H9 (cell line): ENCODE measurements at regions not wholly inside any gene's neighbourhood (a gene's known extent, or its start where the extent isn't known, plus 50 kb on each side); places are given as distances from the start of the nearest gene placed in this dataset.

Experiments used
- DNase-seq: peaks from one replicate; pipeline ENCODE4 v3.0.0-alpha.2; 2017
- H2AFZ ChIP-seq: one replicate; pipeline ENCODE4 v1.6.1; 2013; ENCODE audit warnings: mild to moderate bottlenecking, low read length, control low read depth, moderate library complexity
- H2AK5ac ChIP-seq: 2 replicates; pipeline ENCODE4 v1.6.1; 2013; ENCODE audit warnings: low read length, control low read depth, mixed read lengths; ENCODE audit not compliant: insufficient read length
- H2BK120ac ChIP-seq: one replicate; pipeline ENCODE4 v1.6.1; 2013; ENCODE audit warnings: low read depth, mild to moderate bottlenecking, low read length, control low read depth, inconsistent platforms; ENCODE audit not compliant: poor library complexity, severe bottlenecking
- H2BK12ac ChIP-seq: 2 replicates; pipeline ENCODE4 v1.6.1; 2013; ENCODE audit warnings: low read length, control low read depth, mixed read lengths, low read depth; ENCODE audit not compliant: insufficient read length
- H2BK15ac ChIP-seq: 2 replicates; pipeline ENCODE4 v1.6.1; 2013; ENCODE audit warnings: low read depth, low read length, control low read depth
- H2BK20ac ChIP-seq: one replicate; pipeline ENCODE4 v1.6.1; 2013; ENCODE audit warnings: low read depth, mild to moderate bottlenecking, low read length, control low read depth, inconsistent platforms; ENCODE audit not compliant: poor library complexity, severe bottlenecking
- H2BK5ac ChIP-seq: 2 replicates; pipeline ENCODE4 v1.6.1; 2013; ENCODE audit warnings: low read length, control low read depth, mixed read lengths; ENCODE audit not compliant: insufficient read length
- H3K14ac ChIP-seq: 2 replicates; pipeline ENCODE4 v1.6.1; 2013; ENCODE audit warnings: low read length, control low read depth; ENCODE audit not compliant: insufficient read depth
- H3K18ac ChIP-seq: 2 replicates; pipeline ENCODE4 v1.6.1; 2013; ENCODE audit warnings: low read depth, mild to moderate bottlenecking, mixed read lengths, low read length, control low read depth; ENCODE audit not compliant: insufficient read length
- H3K23ac ChIP-seq: 2 replicates; pipeline ENCODE4 v1.6.1; 2013; ENCODE audit warnings: low read length, control low read depth, mixed read lengths, low read depth; ENCODE audit not compliant: insufficient read length
- H3K23me2 ChIP-seq: 2 replicates; pipeline ENCODE4 v1.6.1; 2013; ENCODE audit warnings: low read depth, mild to moderate bottlenecking, mixed read lengths, low read length, control low read depth; ENCODE audit not compliant: insufficient read length, poor library complexity, severe bottlenecking
- H3K27ac ChIP-seq: 2 replicates; pipeline ENCODE4 v1.5.1; 2013; ENCODE audit warnings: low read length, control low read depth, mixed read lengths, low read depth; ENCODE audit not compliant: insufficient read length
- H3K27me3 ChIP-seq: 2 replicates; pipeline ENCODE4 v1.6.1; 2013; ENCODE audit warnings: low read length, control low read depth, inconsistent platforms; ENCODE audit not compliant: insufficient read depth
- H3K4ac ChIP-seq: 2 replicates; pipeline ENCODE4 v1.6.1; 2013; ENCODE audit warnings: low read depth, mild to moderate bottlenecking, control low read depth, inconsistent platforms, low read length, moderate library complexity
- H3K4me1 ChIP-seq: 2 replicates; pipeline ENCODE4 v1.6.1; 2013; ENCODE audit warnings: low read length, control low read depth, inconsistent platforms; ENCODE audit not compliant: insufficient read depth
- H3K4me2 ChIP-seq: 2 replicates; pipeline ENCODE4 v1.6.1; 2013; ENCODE audit warnings: low read length, control low read depth, mixed read lengths; ENCODE audit not compliant: insufficient read length, insufficient read depth
- H3K56ac ChIP-seq: 2 replicates; pipeline ENCODE4 v1.6.1; 2013; ENCODE audit warnings: low read depth, mild to moderate bottlenecking, mixed read lengths, low read length, control low read depth; ENCODE audit not compliant: insufficient read length
- H3K79me1 ChIP-seq: 2 replicates; pipeline ENCODE4 v1.6.1; 2013; ENCODE audit warnings: low read depth, mild to moderate bottlenecking, moderate library complexity, low read length, control low read depth, inconsistent platforms; ENCODE audit not compliant: insufficient read depth, poor library complexity, severe bottlenecking
- H3K79me2 ChIP-seq: 2 replicates; pipeline ENCODE4 v1.6.1; 2013; ENCODE audit warnings: low read length, control low read depth, inconsistent platforms; ENCODE audit not compliant: insufficient read depth
- H3K9ac ChIP-seq: 2 replicates; pipeline ENCODE4 v1.6.1; 2013; ENCODE audit warnings: low read length, control low read depth, mixed read lengths; ENCODE audit not compliant: insufficient read length; ENCODE audit errors: extremely low read depth
- H3K9me3 ChIP-seq: one replicate; pipeline ENCODE4 v1.6.1; 2013; ENCODE audit warnings: low read depth, low read length, inconsistent platforms; ENCODE audit not compliant: control insufficient read depth
- H3T11ph ChIP-seq: one replicate; pipeline ENCODE4 v1.6.1; 2013; ENCODE audit warnings: mild to moderate bottlenecking, low read length, control low read depth, inconsistent platforms
- H4K20me1 ChIP-seq: one replicate; pipeline ENCODE4 v1.6.1; 2013; ENCODE audit not compliant: control insufficient read depth, insufficient read length, insufficient read depth
- H4K5ac ChIP-seq: 2 replicates; pipeline ENCODE4 v1.6.1; 2013; ENCODE audit warnings: low read depth, mild to moderate bottlenecking, mixed read lengths, low read length, control low read depth; ENCODE audit not compliant: insufficient read length
- H4K8ac ChIP-seq: replicated peaks from 2 replicates; pipeline ENCODE4 v1.6.1; 2013; ENCODE audit warnings: low read length, control low read depth, mixed read lengths, low read depth; ENCODE audit not compliant: insufficient read length
- H4K91ac ChIP-seq: 2 replicates; pipeline ENCODE4 v1.6.1; 2013; ENCODE audit warnings: low read depth, mild to moderate bottlenecking, moderate library complexity, mixed read lengths, low read length, control low read depth; ENCODE audit not compliant: insufficient read length
- H3K27ac Mint-ChIP-seq, 3 experiments: 2 replicates in 2 of 3; 3 replicates in 1 of 3; pipeline ENCODE4 v1.8.0; 2020 to 2021; ENCODE audit warnings: mixed read lengths in 3 of 3, mild to moderate bottlenecking in 1 of 3, moderate library complexity in 1 of 3
- H3K27me3 Mint-ChIP-seq: 2 replicates; pipeline ENCODE4 v1.8.0; 2021; ENCODE audit warnings: low read depth, mild to moderate bottlenecking, moderate library complexity, mixed read lengths
- H3K36me3 Mint-ChIP-seq, 3 experiments: 2 replicates in 2 of 3; 3 replicates in 1 of 3; pipeline ENCODE4 v1.8.0; 2020 to 2021; ENCODE audit warnings: low read depth in 3 of 3, mixed read lengths in 3 of 3; ENCODE audit not compliant: insufficient read depth in 1 of 3
- H3K4me1 Mint-ChIP-seq, 2 experiments: 2 replicates each; pipeline ENCODE4 v1.8.0; 2020; ENCODE audit warnings: mixed read lengths in 2 of 2
- H3K4me3 Mint-ChIP-seq, 2 experiments: 2 replicates in 1 of 2; 3 replicates in 1 of 2; pipeline ENCODE4 v1.8.0; 2020 to 2021; ENCODE audit warnings: mild to moderate bottlenecking in 2 of 2, mixed read lengths in 2 of 2, moderate library complexity in 1 of 2
- H3K9me3 Mint-ChIP-seq, 2 experiments: 2 replicates in 1 of 2; 3 replicates in 1 of 2; pipeline ENCODE4 v1.8.0; 2020; ENCODE audit warnings: mild to moderate bottlenecking in 2 of 2, mixed read lengths in 2 of 2, moderate library complexity in 1 of 2
- WGBS: extraction: QIAGEN DNeasy Blood & Tissue Kit; methylation state at CpG from one replicate; pipeline ENCODE4 v1.1.7; 2013; ENCODE audit warnings: missing lambda C conversion rate, low lambda C conversion rate, mixed read lengths; ENCODE audit not compliant: insufficient read length; ENCODE audit errors: extremely low coverage; 5-methylcytosine and 5-hydroxymethylcytosine counted together
- TF ChIP-seq, protein P1 (sequence below): fragments of 200-600 bp; sonication (generic); conservative IDR thresholded peaks from 3 replicates; pipeline ENCODE4 v1.8.0; 2021; ENCODE audit warnings: antibody characterized with exemption, mild to moderate bottlenecking

- no peaks in the 10 kb centered on the region for H3K23me2 ChIP-seq
- H3K9ac ChIP-seq, result no peak overlapping the region
- no peak overlapping the region for H4K8ac ChIP-seq
- H2BK120ac ChIP-seq, result no peak overlapping the region
- Mint-ChIP-seq H3K27me3 (peaks cover 40% of the 10 kb centered on the region), H3K4me1 (peaks cover 18 to 26% of the 10 kb centered on the region in 2 experiments), H3K9me3 (peaks cover 5 to 9% of the 10 kb centered on the region in 2 experiments; a peak in 3 of 5 replicates), H3K4me3 (no peak overlapping the region), H3K36me3 (peaks cover 0 to 6% (median 0%) of the 10 kb centered on the region in 3 experiments; a peak in 1 of 7 replicates), H3K27ac (no peak overlapping the region; a peak in 1 of 7 replicates)
- H3K14ac ChIP-seq, result no peak overlapping the region
- H3K4me1 ChIP-seq, result no peaks in the 10 kb centered on the region; the same call in 1 of the 2 replicates
- H3K4me2 ChIP-seq, result no peak overlapping the region
- no peak for DNase-seq
- no peak overlapping the region for H3K23ac ChIP-seq
- no peaks in the 10 kb centered on the region for H4K20me1 ChIP-seq
- no peak overlapping the region for H2BK5ac ChIP-seq
- no peak overlapping the region for H2BK15ac ChIP-seq
- H4K5ac ChIP-seq, result no peak overlapping the region
- H3K56ac ChIP-seq, result no peak overlapping the region
- H2AFZ ChIP-seq, result no peak overlapping the region
- H3K18ac ChIP-seq, result no peak overlapping the region
- no peaks in the 10 kb centered on the region for H3K79me2 ChIP-seq
- no peak overlapping the region for H3K4ac ChIP-seq
- TF ChIP-seq, protein P1, sequence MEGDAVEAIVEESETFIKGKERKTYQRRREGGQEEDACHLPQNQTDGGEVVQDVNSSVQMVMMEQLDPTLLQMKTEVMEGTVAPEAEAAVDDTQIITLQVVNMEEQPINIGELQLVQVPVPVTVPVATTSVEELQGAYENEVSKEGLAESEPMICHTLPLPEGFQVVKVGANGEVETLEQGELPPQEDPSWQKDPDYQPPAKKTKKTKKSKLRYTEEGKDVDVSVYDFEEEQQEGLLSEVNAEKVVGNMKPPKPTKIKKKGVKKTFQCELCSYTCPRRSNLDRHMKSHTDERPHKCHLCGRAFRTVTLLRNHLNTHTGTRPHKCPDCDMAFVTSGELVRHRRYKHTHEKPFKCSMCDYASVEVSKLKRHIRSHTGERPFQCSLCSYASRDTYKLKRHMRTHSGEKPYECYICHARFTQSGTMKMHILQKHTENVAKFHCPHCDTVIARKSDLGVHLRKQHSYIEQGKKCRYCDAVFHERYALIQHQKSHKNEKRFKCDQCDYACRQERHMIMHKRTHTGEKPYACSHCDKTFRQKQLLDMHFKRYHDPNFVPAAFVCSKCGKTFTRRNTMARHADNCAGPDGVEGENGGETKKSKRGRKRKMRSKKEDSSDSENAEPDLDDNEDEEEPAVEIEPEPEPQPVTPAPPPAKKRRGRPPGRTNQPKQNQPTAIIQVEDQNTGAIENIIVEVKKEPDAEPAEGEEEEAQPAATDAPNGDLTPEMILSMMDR, result no peak
- H2BK20ac ChIP-seq, result no peak overlapping the region
- WGBS, result no CpG with 5 or more reads among the region's 2 CpGs
- no peak overlapping the region for H2BK12ac ChIP-seq
- H3T11ph ChIP-seq, result no peak overlapping the region
- H2AK5ac ChIP-seq, result no peak overlapping the region
- no peaks in the 10 kb centered on the region for H3K27me3 ChIP-seq
- no peaks in the 10 kb centered on the region for H3K9me3 ChIP-seq
- H4K91ac ChIP-seq, result no peak overlapping the region
- no peaks in the 10 kb centered on the region for H3K79me1 ChIP-seq
- no peak overlapping the region for H3K27ac ChIP-seq
Observed at GRCh38 chr3:3665546-3665945, 133.7 kb upstream of the LRRN1 start.
